ENCODE measurements at regions not wholly inside any gene's neighbourhood (a gene's known extent, or its start where the extent isn't known, plus 50 kb on each side); places are given as distances from the start of the nearest gene placed in this dataset.

DNA sequence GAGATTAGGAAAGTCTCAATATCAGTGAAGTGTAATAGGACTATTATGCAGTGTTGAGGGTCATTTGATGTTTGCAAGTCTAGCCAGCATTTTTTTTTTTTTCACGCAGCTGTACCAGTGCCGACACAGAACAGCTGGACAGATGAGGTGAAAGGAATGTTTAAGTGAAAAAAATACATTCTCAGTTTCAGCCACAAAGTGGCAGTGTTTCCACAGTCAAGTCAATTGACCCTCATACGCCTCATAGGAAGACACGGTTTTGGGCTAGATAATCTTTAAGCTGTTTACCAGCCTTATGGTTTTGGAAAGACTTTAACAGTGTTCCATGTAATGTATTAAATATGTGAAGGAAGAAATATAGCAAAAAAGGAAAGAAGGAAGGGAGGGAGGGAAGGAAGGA is 349.9 kb upstream of the ANO3 start:
- peak; percentile 51 for ATAC-seq
- no peak for DNase-seq
- intact Hi-C loops (cut with DNase I, micrococcal nuclease) = loop anchor here in 1 of 2 donors (5.0 to 10.0 kb wide), 3 partner anchors 153 to 295 kb away; no protein-coding TSS in a partner anchor

DNA sequence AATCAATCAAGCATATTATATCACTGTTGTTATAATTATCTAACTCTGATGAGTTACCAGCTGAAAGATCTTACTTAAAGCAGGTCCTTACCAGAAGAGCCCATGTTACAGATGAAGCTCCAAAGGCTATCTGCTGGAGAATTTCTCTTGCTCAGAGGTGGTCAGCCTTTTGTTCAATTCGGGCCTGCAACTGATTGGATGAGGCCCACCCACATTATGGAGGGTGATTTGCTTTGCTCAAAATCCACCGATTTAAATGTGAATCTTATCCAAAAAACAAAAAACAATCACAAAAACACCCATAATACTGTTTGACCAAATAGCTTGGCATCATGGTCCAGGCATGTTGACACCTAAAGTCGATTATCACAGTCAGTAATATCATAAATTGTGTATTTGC is 348.6 kb upstream of the ANO3 start:
- ATAC-seq (no peak), DNase-seq (no peak)
- intact Hi-C loops (cut with DNase I, micrococcal nuclease) = loop anchor here in 1 of 2 donors (5.0 to 10.0 kb wide), 3 partner anchors 152 to 294 kb away; no protein-coding TSS in a partner anchor

DNA sequence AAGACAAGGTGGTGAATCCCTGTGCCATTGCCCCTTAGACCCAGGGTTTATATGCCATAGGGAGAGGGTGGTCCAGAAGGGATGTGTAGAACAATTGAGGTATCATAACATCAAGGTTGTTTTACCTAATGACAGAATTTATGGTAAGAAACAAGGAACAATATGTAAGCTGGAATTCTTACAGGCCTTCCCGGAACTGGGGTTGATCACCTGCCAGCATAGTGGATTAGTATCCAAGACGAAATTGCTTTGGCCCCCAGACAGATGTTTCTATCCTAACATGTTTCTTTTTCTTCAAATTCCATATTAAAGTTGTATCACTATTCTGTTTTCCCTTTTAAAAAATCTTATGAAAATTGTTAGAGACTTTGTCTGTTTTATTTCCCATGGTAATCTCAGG is 343.8 kb upstream of the ANO3 start:
- intact Hi-C loops (cut with DNase I, micrococcal nuclease) = loop anchor here in 1 of 2 donors (10.0 kb wide), 1 partner anchor 147 kb away; no protein-coding TSS in a partner anchor
- ATAC-seq (no peak), DNase-seq (no peak)

DNA sequence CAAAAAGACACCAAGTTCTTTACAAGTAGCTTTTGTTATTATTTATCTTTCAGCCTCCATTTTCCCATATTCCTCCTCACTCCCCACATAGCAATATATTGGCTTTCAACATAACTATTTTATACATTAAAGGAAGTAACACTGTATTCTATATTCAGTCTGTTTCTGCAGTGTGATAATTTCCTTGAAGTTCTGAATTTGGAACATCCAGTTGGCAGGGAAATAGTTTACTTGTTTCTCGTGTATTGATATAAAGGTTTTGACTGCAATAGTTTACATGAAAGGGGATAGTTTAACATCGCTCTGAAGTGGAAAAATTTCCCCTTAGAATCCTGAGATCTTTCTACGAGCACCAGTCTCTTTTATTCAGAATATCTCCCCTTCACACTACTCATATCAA is 341.5 kb upstream of the ANO3 start:
- intact Hi-C loops (cut with DNase I, micrococcal nuclease) = no loop called here
- ATAC-seq (no peak), DNase-seq (no peak)

DNA sequence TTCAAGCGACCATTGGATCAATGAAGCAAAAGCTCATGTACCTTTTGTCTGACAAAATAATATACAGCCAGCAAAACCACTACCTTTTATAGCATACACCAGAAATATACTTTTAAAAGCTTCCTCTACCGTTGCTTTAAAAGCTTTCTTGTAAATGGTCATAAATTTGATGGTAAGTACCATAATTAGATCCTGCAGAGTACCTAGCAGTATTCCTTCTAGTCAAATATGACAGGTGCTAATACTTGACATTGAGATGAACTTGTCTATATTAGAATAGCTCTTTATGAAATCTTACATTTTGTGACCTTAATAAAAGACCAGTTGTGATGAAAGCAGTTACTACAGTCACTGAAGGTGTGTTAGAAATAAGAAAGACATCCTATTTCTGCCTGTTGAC is 340.5 kb upstream of the ANO3 start:
- ATAC-seq = no peak
- intact Hi-C loops (cut with DNase I, micrococcal nuclease) = no loop called here

DNA sequence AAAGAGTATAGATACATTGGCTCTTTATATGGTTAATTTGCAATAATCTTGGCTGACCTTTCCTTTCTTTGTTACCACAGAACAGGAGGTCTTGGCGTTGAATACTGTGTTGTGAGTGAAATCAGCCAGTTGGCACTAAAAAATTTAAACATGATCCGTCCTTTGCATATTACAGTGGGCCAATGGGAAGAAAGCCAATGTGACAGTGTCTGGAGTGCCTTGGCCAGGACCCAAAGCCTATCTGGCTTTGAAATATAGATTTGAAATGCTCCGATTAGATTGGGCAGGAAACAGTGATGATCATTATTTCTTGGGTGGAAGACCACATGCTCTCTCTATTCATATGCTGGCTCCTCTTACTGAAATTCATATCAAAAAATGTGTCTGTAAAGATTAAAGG is 339.6 kb upstream of the ANO3 start:
- ATAC-seq = no peak
- DNase-seq = no peak

More for the DNA sequence above, 340.5 kb upstream of the ANO3 start:
- DNase-seq = no peak

DNA sequence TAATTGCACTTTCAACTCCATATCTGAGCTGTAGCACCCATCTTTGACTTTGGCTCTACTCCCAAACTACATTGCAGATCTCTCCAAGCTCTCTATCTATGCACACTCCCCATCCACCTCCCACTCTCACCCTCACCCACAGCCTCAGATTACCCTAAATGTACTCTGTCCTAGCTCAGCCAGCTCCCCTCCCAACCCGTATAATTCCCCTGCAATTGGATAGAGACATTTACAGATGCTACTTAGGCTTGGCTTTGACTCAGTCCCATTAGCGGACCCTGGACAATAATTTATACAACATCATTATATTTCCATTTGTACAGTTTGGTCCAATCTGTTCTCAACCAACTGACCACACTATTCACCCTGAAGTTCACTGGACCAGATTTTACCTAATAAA is 338.9 kb upstream of the ANO3 start:
- ATAC-seq (no peak), DNase-seq (no peak)
- intact Hi-C loops (cut with DNase I, micrococcal nuclease) = no loop called here

More for the DNA sequence above, 339.6 kb upstream of the ANO3 start:
- intact Hi-C loops (cut with DNase I, micrococcal nuclease) = no loop called here

DNA sequence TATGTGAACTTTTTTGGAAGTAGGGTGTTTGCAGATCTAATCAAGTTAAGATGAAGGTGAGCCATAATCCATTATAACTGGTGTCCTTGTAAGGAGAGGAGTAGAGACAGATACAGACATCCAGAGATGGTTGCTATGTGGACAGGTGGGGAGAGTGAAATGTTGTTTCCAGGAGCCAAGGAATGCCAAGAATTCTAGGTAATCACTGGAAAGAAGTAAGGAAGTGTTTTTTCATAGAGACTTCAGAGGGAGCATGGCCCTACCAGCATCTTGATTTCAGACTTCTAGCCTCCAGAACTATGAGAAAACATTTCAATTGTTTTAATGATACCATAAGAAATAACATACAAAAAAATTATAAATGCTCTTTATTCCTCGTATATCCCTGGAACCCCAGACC is 320.5 kb upstream of the ANO3 start:
- DNase-seq = no peak
- intact Hi-C loops (cut with DNase I, micrococcal nuclease) = no loop called here

DNA sequence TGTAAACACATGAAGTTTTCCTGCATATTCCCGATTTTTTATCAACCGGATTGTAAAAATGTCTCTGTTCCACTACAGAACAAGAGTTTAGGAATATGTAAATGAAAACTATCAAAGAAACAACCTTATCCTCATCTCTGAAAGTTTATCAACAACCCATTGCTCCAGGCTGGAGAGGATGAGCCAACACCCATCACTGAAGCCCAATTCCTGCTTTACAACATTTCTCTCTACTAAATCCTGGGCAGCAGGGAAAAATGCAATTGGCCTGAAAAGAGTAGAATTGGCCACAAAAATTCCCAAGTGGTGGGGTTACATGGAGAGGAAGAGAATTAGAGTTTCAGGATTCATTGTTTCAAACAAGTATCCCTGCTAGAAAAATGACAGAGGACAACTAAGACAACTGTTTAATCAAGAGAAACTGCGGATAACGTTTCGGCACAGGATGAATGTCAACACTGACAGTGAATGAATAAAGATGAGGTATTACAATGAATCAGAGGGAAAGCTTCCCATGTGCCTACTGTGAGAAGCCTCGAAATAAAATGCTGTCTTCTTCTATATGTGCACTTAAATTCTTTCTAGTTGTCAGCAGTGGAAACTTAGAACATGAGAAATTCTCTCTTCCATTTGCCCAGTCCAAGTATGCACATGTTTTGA is 317.3 kb upstream of the ANO3 start:
- ATAC-seq (no peak), DNase-seq (no peak)
- intact Hi-C loops (cut with DNase I, micrococcal nuclease) = no loop called here

More for the DNA sequence above, 320.5 kb upstream of the ANO3 start:
- ATAC-seq = no peak

DNA sequence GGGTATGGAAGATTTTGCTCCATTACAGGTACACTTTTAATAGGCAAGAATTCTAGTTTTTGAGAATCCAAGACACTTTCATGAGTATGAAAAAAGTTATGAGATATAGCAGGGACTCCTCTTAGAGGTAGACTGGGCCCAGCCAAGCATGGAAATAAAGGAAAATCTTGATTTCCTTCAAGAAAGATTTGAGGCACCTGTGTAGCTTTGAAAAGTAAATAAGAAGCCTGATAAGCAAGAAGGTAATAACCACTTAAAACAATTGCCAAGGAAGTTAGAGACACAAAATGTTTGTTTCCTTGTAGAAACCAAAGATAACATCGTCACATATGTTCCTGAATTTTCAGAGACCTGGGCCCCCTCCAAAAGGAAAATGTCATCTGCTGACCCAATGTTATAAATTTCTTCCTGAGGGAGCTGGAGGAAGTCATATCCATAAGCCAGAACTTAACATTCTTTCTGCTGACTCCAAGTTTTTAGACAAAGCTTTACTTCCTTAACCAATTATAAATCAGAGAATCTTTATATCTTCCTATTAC is 314.5 kb upstream of the ANO3 start:
- DNase-seq = no peak
- intact Hi-C loops (cut with DNase I, micrococcal nuclease) = no loop called here
- ATAC-seq = no peak

DNA sequence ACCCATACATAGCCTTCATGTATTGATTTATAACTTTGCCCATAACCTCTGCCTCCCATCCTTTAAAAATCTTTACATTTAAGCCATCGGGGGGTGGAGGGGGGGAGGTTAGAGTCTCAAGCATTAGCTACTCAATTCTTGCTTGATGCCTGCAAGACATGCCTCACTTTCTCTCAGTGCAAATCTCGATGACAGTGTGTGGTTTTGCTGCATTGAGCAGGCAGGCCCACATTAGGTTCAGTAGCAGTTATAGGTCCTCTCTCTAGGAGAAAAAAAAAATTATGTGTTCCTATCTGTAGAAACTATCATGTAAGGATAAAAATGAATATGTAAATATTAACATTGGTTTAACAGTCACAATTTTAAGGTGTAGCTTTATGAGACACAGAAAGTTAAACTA is 314.0 kb upstream of the ANO3 start:
- intact Hi-C loops (cut with DNase I, micrococcal nuclease) = no loop called here
- no peak for DNase-seq
- no peak for ATAC-seq

DNA sequence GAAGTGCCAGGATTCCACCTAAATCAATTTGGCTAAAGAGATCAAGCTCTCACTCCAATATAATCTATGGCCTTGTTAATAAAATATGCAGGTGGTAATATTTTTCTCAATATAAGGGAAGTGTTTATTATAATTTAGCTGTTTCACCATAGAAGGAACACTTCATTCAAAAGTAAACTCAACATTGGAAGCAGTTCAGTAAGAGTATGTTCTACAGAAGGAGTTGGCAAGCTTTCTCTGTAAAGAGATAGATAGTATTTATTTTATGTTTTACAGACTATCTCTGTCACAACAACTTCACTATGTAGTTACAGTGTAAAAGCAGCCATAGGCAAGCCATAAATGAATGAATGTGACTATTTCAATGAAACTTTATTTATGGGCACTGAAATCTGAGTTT is 313.6 kb upstream of the ANO3 start:
- intact Hi-C loops (cut with DNase I, micrococcal nuclease) = no loop called here
- DNase-seq (no peak), ATAC-seq (no peak)

DNA sequence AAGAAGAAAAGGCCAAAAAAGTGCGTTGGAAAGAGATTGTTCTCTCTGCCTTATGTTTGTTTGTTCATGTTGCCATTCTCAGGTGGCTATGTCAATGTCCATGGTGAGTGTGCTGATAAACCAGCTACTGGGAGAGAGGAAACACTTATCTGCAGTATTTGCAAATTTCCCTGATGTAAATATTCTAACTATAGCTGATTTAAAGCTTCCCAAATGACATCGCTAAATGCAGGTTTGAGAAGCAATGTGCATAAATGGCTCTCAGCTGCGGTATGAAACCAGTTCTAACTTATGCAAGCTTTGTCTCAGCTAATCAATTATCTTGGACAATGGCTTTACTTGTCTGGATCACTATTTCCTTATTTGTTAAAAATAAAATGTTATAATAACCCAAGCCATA is 312.5 kb upstream of the ANO3 start:
- intact Hi-C loops (cut with DNase I, micrococcal nuclease) = no loop called here
- ATAC-seq (no peak), DNase-seq (no peak)

DNA sequence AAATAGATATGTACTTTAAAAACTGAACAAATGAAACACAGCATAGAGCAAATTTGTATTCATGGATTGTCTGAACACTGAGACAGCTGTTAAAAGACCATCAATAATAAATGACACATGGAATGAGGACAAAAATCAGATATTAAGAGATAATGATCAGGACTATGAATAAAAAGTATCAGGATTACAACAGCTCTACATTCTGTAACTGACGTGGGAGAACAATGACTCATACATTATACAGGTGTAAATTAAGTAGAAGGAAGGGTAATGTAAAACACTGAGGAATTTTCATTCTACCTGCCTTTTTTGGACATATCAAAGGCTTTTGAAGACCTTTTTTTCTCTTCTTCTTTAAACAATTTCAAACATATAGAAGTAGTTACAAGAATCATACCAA is 310.9 kb upstream of the ANO3 start:
- ATAC-seq = no peak
- intact Hi-C loops (cut with DNase I, micrococcal nuclease) = no loop called here

DNA sequence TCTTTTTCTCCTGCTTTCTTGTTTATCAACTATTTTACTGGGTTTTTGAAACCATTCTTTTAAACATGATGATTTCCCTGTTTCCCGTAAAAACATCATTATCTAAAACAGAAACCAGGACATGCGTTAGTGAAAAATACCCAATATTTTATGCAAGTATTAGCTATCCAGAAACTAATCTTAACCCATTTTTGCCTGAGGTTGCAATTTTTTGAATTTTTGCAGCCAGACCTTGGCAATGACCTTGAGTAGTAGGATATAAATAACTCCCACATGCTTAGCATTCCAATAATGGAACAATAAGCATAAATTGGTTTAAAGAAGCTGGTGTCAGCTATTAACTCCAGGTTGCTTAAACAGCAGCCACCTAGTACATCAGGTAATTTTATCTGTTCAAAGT is 308.9 kb upstream of the ANO3 start:
- DNase-seq (no peak), ATAC-seq (no peak)
- intact Hi-C loops (cut with DNase I, micrococcal nuclease) = no loop called here

More for the DNA sequence above, 310.9 kb upstream of the ANO3 start:
- no peak for DNase-seq

DNA sequence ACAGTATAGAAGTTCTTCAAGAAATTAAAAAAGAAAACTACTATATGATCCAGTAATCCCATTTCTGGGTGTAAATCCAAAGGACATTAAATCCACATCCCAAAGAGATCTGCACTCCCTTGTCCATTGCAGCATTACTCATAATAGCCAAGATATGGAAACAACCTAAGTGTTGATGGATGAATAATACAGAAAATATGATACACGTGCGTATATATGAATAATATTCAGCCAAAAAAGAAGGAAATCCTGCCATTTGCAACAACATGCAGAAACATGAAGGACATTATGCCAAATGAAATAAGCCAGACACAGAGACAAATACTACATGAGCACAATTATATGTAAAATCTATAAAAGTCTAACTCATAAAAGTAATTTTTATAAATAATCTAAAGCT is 306.3 kb upstream of the ANO3 start:
- intact Hi-C loops (cut with DNase I, micrococcal nuclease) = no loop called here
- DNase-seq = no peak
- ATAC-seq = no peak

DNA sequence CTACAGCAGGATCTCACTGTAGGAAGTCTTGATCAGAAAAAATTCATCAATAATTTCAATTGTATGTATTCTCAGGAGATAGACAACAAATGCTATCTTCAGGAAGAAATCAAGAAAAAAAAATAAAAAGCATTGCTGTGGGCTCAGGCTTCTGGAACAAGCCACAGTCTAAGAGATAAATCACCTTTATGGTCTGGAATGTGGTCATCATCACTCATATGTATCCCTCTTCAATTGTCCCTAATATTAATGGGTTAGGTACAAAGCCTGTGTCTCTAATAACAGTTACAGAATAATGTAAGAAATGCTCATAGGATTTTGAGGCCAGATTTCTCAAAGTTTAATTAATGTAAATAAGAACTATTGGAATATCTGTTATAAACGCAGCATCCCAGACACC is 305.9 kb upstream of the ANO3 start:
- intact Hi-C loops (cut with DNase I, micrococcal nuclease) = no loop called here
- no peak for DNase-seq
- ATAC-seq = no peak

DNA sequence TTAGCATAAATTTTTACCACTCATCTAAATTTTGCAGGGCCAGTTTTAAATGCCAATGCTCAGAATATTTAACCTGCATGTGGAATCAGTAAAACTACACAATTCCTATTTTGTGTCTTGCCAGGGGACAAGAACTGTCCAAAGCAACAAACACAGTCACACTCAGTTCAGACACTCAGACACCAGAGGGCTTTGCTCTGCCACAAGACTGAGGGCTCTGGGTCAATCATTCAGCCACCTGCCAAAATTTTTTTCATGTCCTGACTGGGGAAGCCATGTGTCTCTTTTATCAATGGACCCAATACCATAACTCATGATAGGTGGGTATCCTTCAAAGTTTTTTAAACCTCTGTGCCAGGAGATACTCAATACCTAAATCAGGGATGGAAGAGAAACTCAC is 304.0 kb upstream of the ANO3 start:
- DNase-seq = no peak
- ATAC-seq = no peak
- intact Hi-C loops (cut with DNase I, micrococcal nuclease) = no loop called here

DNA sequence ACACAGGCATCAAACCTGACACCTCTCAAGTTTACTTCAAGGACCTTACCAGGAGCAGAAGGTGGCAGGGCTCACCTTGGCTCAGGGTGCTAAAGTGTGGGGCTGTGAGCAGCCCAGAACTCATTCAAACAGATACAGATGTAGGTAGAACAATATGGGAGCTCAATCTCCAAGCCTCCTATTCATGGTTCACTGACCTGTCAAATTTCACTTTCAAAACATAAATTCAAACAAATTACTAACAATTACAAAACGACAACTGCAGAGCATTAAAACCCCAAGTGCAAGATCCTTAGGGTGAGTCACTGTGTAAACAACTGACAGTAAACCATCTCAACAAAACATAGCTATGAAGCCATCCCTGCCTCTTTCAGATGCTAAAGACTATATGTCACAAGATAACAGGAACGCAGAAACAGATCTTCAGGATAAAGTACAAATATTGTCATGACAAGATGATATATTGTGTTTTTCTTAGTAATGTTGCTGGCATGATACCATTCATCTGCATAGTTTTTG is 303.5 kb upstream of the ANO3 start:
- no peak for ATAC-seq
- DNase-seq = no peak
- intact Hi-C loops (cut with DNase I, micrococcal nuclease) = no loop called here

DNA sequence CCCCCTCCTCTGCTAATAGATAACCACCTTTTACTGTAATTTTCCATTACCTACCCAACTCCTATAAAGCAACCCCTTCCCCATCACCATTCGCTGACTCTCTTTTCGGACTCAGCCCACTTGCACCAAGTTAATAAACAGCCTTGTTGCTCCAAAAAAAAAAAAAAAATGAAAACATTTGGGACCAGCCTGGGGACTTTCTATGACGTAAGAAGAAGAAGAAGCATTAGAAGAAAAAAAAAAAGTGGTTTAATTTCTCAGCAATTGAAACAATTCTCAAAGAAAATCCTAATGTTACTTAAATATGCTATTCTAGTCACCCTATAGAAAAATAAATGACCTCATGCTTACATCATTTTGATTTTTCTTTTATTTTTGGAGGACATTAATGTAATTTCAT is 301.5 kb upstream of the ANO3 start:
- intact Hi-C loops (cut with DNase I, micrococcal nuclease) = no loop called here
- ATAC-seq (no peak), DNase-seq (no peak)

DNA sequence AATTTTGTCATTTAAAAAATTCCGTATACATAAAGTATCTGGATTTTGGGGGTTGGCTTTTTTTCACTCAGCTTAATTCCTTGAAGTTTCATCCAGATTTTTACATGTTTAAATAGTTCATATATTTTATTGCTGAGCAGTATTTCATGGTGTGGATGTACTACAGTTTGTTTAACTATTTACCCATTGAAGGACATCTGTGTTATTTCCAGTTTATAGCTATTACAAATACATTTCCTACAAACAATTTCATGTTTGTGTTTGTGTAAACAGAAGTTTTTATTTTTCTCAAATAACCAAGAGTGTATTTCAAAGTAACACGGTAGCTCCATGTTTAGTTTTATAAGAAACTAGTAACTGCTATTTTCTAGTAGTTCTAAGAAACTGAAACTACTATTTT is 299.7 kb upstream of the ANO3 start:
- intact Hi-C loops (cut with DNase I, micrococcal nuclease) = no loop called here
- ATAC-seq (no peak), DNase-seq (no peak)
